ENCODE measurements at regions not wholly inside any gene's neighbourhood (a gene's known extent, or its start where the extent isn't known, plus 50 kb on each side); places are given as distances from the start of the nearest gene placed in this dataset.
A peak's percentile ranks its signal among the peaks of the same experiment; 100 is the strongest.
"Not testable (repeated sequence)": the region's sequence is repeated elsewhere in the genome, so short reads cannot be mapped to it uniquely, and the experiment has no call there.

DNA sequence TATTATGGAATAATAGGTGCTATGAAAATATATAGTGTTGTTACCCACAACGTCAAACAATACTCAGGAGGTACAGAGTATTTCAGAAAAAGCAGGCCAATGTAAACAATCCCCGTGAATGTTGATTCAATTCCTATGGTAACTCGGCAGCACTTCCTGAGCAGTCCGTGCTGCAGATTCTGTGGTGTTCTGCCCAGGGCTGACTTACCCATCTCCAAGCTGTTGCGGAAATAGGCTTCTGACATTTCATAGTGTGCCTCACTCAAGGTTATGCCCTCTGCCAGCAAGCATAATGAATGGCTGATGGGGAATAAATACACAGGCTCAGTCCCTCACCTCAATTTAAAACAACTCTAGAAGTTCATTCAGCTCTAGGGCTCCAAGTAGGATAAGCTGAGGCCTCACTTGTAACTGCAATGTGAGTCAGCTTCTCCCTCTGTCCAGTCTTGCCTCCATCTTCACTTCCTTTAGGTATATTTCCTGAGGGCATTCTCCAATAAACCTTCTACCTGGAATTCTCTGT, 177.6 kb downstream of the GNAI1 start:
- Histone ChIP-seq H3K4me1 (ENCODE audit: control insufficient read depth, insufficient read depth, low read length) (peaks cover 6% of the 10 kb centered on the region), H3K4me3 (ENCODE audit: low read length) (no peak overlapping the region), H3K9ac (ENCODE audit: low read length) (no peak overlapping the region), H3K9me3 (ENCODE audit: control insufficient read depth, low read length) (no peaks in the 10 kb centered on the region), H3K27me3 (replicated peaks; ENCODE audit: control insufficient read depth, insufficient read depth, low read length) (no peaks in the 10 kb centered on the region), H3K36me3 (ENCODE audit: control insufficient read depth, insufficient read depth, low read length, severe bottlenecking) (no peaks in the 10 kb centered on the region)
- DNase-seq (ENCODE audit: low read depth), result peak; percentile 83

DNA sequence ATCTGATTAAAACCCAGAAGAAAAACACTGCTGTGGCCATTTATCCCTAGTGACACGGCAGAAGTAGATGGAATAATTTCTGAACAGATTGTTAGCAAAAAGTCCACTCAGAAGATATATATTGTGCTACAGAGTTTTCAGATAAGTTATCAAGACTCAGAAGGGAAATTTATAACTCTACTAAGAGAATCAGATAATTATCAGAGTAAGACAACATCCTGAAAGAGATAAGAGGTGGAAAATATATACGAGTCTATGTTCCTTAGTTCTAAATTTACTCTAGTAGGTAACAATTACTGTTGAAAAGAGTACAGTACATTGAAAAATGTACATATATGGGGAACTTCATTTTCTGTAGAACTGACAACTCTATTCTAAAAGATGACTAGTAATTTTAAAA, 176.7 kb downstream of the GNAI1 start:
- no peak for DNase-seq (ENCODE audit: low read depth)
- no peak overlapping the region for H3K4me3 ChIP-seq (ENCODE audit: low read length)
- peaks cover 8% of the 10 kb centered on the region for H3K4me1 ChIP-seq (ENCODE audit: control insufficient read depth, insufficient read depth, low read length)
- no peaks in the 10 kb centered on the region for H3K36me3 ChIP-seq (ENCODE audit: control insufficient read depth, insufficient read depth, low read length, severe bottlenecking)
- H3K9ac ChIP-seq (ENCODE audit: low read length), result no peak overlapping the region
- H3K9me3 ChIP-seq (ENCODE audit: control insufficient read depth, low read length), result no peaks in the 10 kb centered on the region
- no peaks in the 10 kb centered on the region for H3K27me3 ChIP-seq (replicated peaks; ENCODE audit: control insufficient read depth, insufficient read depth, low read length)

DNA sequence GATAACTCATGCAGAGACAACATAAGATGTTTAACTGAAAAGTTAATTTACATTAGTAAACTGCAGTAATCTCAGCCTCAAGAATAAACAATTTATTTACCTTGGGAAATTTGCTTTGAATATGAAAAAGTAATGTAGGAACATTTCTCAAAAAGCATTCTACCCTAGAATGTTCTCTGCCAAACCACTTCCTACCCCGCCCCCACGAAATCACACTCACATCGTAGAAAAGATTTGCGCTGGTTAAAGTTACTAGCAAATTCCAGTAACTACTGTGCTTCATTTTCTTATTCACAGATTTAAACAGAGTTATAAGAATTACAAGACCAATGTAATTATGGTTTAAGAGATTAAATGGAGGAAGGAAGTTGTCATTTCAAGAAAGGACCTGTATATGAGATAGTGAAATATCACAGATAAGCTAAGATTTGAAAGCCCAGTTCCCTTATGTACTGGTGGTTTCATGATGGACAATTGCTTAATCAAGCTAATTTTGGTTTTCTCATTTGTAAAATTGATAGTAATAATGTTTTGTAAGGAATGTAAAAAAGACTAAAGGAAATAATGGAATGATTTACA, 175.4 kb downstream of the GNAI1 start:
- Histone ChIP-seq H3K9ac (ENCODE audit: low read length) (no peak overlapping the region), H3K4me1 (ENCODE audit: control insufficient read depth, insufficient read depth, low read length) (peaks cover 8% of the 10 kb centered on the region), H3K9me3 (ENCODE audit: control insufficient read depth, low read length) (no peaks in the 10 kb centered on the region), H3K27me3 (replicated peaks; ENCODE audit: control insufficient read depth, insufficient read depth, low read length) (no peaks in the 10 kb centered on the region), H3K4me3 (ENCODE audit: low read length) (no peak overlapping the region), H3K36me3 (ENCODE audit: control insufficient read depth, insufficient read depth, low read length, severe bottlenecking) (no peaks in the 10 kb centered on the region)
- no peak for DNase-seq (ENCODE audit: low read depth)

DNA sequence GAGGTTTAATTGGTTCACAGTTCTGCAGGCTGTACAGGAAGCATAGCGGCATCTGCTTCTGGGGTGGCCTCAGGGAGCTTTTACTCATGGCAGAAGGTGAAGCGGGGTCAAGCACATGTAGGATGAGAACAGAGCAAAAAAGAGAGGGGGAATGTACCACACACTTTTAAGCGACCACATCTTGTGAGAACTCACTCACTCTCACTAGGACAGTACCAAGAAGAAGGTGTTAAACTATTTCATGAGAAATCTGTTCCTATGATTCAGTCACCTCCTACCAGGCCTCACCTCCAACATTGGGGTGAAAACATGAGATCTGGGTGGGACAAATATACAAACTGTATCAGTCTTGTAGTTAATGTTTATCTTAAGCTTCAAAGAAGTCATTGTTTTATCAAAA, 174.7 kb downstream of the GNAI1 start:
- no peaks in the 10 kb centered on the region for H3K9me3 ChIP-seq (ENCODE audit: control insufficient read depth, low read length)
- H3K9ac ChIP-seq (ENCODE audit: low read length), result no peak overlapping the region
- H3K4me3 ChIP-seq (ENCODE audit: low read length), result no peak overlapping the region
- peaks cover 8% of the 10 kb centered on the region for H3K4me1 ChIP-seq (ENCODE audit: control insufficient read depth, insufficient read depth, low read length)
- DNase-seq (ENCODE audit: low read depth), result no peak
- no peaks in the 10 kb centered on the region for H3K27me3 ChIP-seq (replicated peaks; ENCODE audit: control insufficient read depth, insufficient read depth, low read length)
- H3K36me3 ChIP-seq (ENCODE audit: control insufficient read depth, insufficient read depth, low read length, severe bottlenecking), result no peaks in the 10 kb centered on the region

DNA sequence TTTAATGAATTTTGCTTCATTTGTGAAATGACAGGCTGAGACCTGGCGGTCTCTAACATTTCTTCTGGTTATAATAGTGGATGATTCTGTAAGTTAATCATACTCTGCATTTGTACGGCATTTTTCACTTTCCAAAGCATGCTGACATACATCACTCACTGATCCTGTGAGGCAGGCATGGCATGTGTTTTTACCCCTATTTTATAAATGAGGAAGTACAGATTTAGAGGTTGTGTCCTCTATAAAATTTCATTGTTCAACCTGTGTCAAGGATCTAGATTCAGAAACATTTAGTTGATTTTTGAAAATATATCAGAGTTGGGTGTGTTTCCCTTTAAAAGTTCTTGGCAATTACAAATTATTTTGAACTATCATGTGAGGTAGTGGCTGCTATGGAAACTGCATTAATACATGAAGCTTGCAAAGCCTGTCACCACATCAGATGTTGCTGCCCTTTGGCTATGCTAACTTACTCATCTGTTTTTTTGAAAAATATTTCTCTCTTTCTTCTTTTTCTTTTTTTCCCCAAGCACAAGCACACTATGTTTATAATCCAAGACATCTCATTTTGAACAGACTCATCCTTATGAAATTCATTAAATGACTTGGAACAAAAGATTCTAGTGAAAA, 172.7 kb downstream of the GNAI1 start:
- Histone ChIP-seq H3K9me3 (ENCODE audit: control insufficient read depth, low read length) (no peaks in the 10 kb centered on the region), H3K27me3 (replicated peaks; ENCODE audit: control insufficient read depth, insufficient read depth, low read length) (no peaks in the 10 kb centered on the region), H3K4me1 (ENCODE audit: control insufficient read depth, insufficient read depth, low read length) (peaks cover 8% of the 10 kb centered on the region), H3K36me3 (ENCODE audit: control insufficient read depth, insufficient read depth, low read length, severe bottlenecking) (no peaks in the 10 kb centered on the region), H3K9ac (ENCODE audit: low read length) (no peak overlapping the region), H3K4me3 (ENCODE audit: low read length) (no peak overlapping the region)
- peak; percentile 77 for DNase-seq (ENCODE audit: low read depth)

DNA sequence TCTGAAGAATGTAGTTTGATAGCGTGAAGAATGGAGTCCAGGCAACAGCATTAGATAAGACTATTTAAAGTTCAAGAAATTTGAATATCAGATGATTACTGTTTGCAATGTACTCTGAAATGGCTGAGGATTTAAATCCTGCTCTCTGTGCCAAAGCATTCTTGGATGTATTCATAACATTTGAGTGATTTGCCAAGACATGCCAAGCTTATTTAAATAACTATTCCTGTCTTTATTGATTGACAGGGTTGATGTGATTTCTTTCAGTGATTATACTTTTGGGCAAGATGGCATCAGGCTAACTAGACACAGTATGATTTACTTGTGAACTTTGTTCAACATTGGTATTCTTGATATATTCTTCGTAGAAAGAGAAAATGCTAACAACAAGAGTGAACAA, 168.7 kb downstream of the GNAI1 start:
- no peaks in the 10 kb centered on the region for H3K9me3 ChIP-seq (ENCODE audit: control insufficient read depth, low read length)
- H3K9ac ChIP-seq (ENCODE audit: low read length), result no peak overlapping the region
- DNase-seq (ENCODE audit: low read depth), result no peak

DNA sequence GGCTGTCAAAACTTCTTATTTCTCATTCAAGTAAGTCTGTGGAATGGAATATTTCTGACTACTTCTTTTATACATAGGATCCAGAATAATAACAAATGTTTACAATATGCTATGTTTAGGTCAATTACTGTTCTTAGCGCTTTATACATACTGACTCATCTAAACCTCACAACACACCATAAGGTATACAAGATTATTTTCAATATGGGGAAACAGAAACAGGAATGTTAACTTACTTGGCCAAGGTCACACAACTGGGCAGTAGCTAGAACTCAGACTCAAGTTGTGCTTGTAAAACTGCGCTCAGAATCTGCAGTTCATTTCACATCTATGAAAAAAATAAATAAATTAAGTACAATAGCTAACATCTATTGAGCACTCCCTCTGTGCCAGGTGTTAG, 168.0 kb downstream of the GNAI1 start:
- H3K36me3 ChIP-seq (ENCODE audit: control insufficient read depth, insufficient read depth, low read length, severe bottlenecking), result no peaks in the 10 kb centered on the region
- no peaks in the 10 kb centered on the region for H3K27me3 ChIP-seq (replicated peaks; ENCODE audit: control insufficient read depth, insufficient read depth, low read length)
- no peak overlapping the region for H3K9ac ChIP-seq (ENCODE audit: low read length)
- H3K4me3 ChIP-seq (ENCODE audit: low read length), result no peak overlapping the region
- H3K9me3 ChIP-seq (ENCODE audit: control insufficient read depth, low read length), result no peaks in the 10 kb centered on the region
- peaks cover 6% of the 10 kb centered on the region for H3K4me1 ChIP-seq (ENCODE audit: control insufficient read depth, insufficient read depth, low read length)
- DNase-seq (ENCODE audit: low read depth), result no peak

More for the DNA sequence above, 168.7 kb downstream of the GNAI1 start:
- no peaks in the 10 kb centered on the region for H3K27me3 ChIP-seq (replicated peaks; ENCODE audit: control insufficient read depth, insufficient read depth, low read length)
- no peaks in the 10 kb centered on the region for H3K36me3 ChIP-seq (ENCODE audit: control insufficient read depth, insufficient read depth, low read length, severe bottlenecking)
- H3K4me3 ChIP-seq (ENCODE audit: low read length), result no peak overlapping the region
- H3K4me1 ChIP-seq (ENCODE audit: control insufficient read depth, insufficient read depth, low read length), result peaks cover 8% of the 10 kb centered on the region

DNA sequence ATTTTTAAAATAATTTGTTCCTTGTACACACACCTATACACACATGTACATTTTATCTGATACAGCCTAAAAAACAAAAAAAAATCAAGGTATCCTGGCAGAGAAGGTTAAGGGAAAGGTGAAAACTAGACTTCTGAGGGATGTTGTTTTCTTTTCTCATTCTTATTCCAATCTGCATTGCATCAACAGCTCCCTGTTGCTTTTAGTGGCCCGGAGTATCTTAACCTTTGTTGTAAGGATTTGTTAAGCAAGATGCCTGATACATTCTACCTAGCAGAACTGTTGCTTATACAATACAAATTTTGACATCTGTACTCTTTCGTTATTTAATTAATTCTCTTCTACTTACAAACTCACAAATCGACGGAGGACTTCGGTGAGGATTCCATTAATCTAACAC, 167.4 kb downstream of the GNAI1 start:
- DNase-seq (ENCODE audit: low read depth), result no peak
- no peaks in the 10 kb centered on the region for H3K27me3 ChIP-seq (replicated peaks; ENCODE audit: control insufficient read depth, insufficient read depth, low read length)
- H3K9me3 ChIP-seq (ENCODE audit: control insufficient read depth, low read length), result no peaks in the 10 kb centered on the region
- peaks cover under 1% of the 10 kb centered on the region for H3K4me1 ChIP-seq (ENCODE audit: control insufficient read depth, insufficient read depth, low read length)
- no peak overlapping the region for H3K4me3 ChIP-seq (ENCODE audit: low read length)
- no peak overlapping the region for H3K9ac ChIP-seq (ENCODE audit: low read length)
- no peaks in the 10 kb centered on the region for H3K36me3 ChIP-seq (ENCODE audit: control insufficient read depth, insufficient read depth, low read length, severe bottlenecking)

DNA sequence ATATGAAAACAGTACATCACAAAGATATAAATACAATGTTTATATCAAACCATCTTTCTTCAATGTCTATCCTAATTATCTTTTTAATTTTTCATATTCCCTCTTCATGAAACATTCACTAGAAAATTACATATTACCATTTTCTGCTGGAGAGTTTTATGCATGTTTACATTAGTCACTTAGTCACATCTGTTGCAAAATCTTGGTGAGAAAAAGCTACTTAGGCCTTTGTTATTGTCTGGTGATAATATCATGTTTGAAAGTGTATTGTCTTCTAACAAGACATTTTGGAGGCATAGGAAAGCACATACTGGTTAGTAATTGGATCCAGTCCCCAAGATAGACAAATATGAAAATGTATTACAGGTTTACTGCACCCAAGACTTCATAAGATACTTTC, 163.6 kb downstream of the GNAI1 start:
- no peak overlapping the region for H3K4me3 ChIP-seq (ENCODE audit: low read length)
- no peaks in the 10 kb centered on the region for H3K9me3 ChIP-seq (ENCODE audit: control insufficient read depth, low read length)
- no peak overlapping the region for H3K9ac ChIP-seq (ENCODE audit: low read length)
- H3K27me3 ChIP-seq (replicated peaks; ENCODE audit: control insufficient read depth, insufficient read depth, low read length), result no peaks in the 10 kb centered on the region
- no peaks in the 10 kb centered on the region for H3K4me1 ChIP-seq (ENCODE audit: control insufficient read depth, insufficient read depth, low read length)
- DNase-seq (ENCODE audit: low read depth), result peak; percentile 10
- no peaks in the 10 kb centered on the region for H3K36me3 ChIP-seq (ENCODE audit: control insufficient read depth, insufficient read depth, low read length, severe bottlenecking)

DNA sequence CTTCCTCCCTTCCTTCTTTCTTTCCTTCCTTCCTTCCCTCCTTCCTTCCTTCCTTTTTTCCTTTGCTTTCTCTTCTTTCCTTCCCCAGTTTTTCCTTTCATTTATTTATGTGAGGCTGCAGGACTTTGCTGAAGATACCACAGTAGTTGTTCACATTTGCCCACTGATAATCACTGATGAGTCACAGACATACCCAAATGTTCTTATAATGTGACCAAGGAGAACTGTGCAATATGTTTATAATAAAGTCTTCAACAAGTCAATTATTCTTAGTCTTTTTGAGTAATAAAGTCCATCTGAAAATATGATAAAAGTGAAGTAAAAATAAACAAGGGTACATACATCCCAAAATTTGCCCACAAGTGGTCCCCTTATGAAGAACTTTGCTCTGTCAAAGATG, 159.7 kb downstream of the GNAI1 start:
- H3K4me1 ChIP-seq (ENCODE audit: control insufficient read depth, insufficient read depth, low read length), result no peaks in the 10 kb centered on the region
- H3K27me3 ChIP-seq (replicated peaks; ENCODE audit: control insufficient read depth, insufficient read depth, low read length), result no peaks in the 10 kb centered on the region
- peaks cover 4% of the 10 kb centered on the region for H3K9me3 ChIP-seq (ENCODE audit: control insufficient read depth, low read length)
- no peak overlapping the region for H3K9ac ChIP-seq (ENCODE audit: low read length)
- H3K36me3 ChIP-seq (ENCODE audit: control insufficient read depth, insufficient read depth, low read length, severe bottlenecking), result no peaks in the 10 kb centered on the region
- H3K4me3 ChIP-seq (ENCODE audit: low read length), result no peak overlapping the region
- peak; percentile 21 for DNase-seq (ENCODE audit: low read depth)

DNA sequence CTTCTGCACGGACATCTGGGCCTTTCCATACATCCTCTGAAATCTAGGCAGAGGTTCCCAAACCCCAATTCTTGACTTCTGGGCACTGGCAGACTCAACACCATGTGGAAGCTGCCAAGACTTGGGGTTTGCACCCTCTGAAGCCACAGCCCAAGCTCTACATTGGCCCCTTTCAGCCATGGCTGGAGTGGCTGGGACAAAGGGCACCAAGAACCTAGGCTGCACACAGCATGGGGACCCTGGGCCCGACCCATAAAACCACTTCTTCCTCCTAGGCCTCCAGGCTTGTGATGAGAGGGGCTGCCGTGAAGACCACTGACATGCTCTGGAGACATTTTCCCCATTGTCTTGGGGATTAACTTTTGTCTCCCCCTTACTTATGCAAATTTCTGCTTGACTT, 158.0 kb downstream of the GNAI1 start:
- not testable (repeated sequence) for H3K36me3 ChIP-seq (ENCODE audit: control insufficient read depth, insufficient read depth, low read length, severe bottlenecking); H3K4me1 ChIP-seq (ENCODE audit: control insufficient read depth, insufficient read depth, low read length); H3K9me3 ChIP-seq (ENCODE audit: control insufficient read depth, low read length); DNase-seq (ENCODE audit: low read depth); H3K9ac ChIP-seq (ENCODE audit: low read length); H3K4me3 ChIP-seq (ENCODE audit: low read length); H3K27me3 ChIP-seq (replicated peaks; ENCODE audit: control insufficient read depth, insufficient read depth, low read length)

Measured in adipocyte (in vitro differentiated cells).